Cardiac fibroblast (primary cell): ENCODE measurements at regions not wholly inside any gene's neighbourhood (a gene's known extent, or its start where the extent isn't known, plus 50 kb on each side); places are given as distances from the start of the nearest gene placed in this dataset.

Experiments
- DNase-seq, 2 donors: peaks; one replicate each; pipeline versions ENCODE4 v3.0.0 to v3.0.0-alpha.2; 2010; ENCODE audit warnings: low read depth in 2 of 2
- H3K4me3 ChIP-seq, 2 donors: replicated peaks in 1 of 2; 1 replicate in 1 of 2; 2 replicates in 1 of 2; pipeline ENCODE4 v1.5.1; 2011; ENCODE audit warnings: low read depth in 2 of 2, low read length in 2 of 2, mild to moderate bottlenecking in 2 of 2, moderate library complexity in 1 of 2
- CTCF ChIP-seq: IDR thresholded peaks from one replicate; pipeline ENCODE4 v1.5.1; 2011; ENCODE audit warnings: low read depth, mild to moderate bottlenecking, low read length, inconsistent platforms

DNA sequence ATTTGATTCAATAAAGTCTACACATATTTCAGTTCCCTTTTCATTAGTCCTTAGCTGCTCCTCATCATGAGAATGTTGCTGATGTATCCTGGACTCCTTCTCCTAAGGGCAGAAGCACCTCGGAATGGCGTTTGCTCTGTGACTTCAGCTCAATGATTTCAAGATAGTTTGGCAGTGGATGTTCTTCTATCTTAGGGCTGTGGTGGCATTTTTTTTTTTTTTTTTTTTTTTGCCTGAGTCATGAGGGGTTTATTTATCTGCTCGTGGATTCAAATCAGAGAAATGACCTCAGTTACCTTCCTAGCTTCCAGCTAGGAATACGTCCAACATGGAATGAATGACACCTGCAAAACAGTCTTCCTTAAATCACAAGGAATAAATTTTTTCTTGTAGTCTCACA, 220.0 kb upstream of the ZBED5 start:
- no peak for DNase-seq
- no peak overlapping the region for H3K4me3 ChIP-seq
- TF ChIP-seq CTCF, result no peak

GRCh38 chr11:11076879-11077278, 219.0 kb upstream of the ZBED5 start:
- TF ChIP-seq CTCF, result no peak
- DNase-seq, result no peak

DNA sequence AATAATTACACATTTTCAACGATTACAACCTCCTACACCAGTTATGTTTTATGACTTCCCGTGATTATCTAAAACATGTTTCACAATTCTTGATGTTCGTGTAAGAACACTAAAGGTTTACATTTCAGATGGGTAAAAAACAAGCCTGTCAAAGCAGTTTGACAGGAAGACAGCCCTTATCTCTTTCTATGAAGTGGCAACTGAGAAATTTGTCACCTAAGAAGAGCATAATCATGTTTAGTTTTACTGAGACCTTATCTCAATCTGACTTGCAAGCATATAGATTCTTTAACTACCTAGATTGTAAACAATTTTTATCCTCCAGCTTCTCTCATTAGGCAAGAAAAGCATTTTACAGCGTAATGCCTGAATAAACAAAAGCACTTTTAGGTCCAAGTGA, 218.4 kb upstream of the ZBED5 start:
- no peak overlapping the region for H3K4me3 ChIP-seq
- TF ChIP-seq CTCF, result no peak
- DNase-seq, result no peak

More at GRCh38 chr11:11076879-11077278, 219.0 kb upstream of the ZBED5 start:
- H3K4me3 ChIP-seq, result no peak overlapping the region

- TF ChIP-seq CTCF, result no peak
- no peak overlapping the region for H3K4me3 ChIP-seq
- DNase-seq, result no peak
Measured at GRCh38 chr11:11075515-11076171, 217.8 kb upstream of the ZBED5 start.

DNA sequence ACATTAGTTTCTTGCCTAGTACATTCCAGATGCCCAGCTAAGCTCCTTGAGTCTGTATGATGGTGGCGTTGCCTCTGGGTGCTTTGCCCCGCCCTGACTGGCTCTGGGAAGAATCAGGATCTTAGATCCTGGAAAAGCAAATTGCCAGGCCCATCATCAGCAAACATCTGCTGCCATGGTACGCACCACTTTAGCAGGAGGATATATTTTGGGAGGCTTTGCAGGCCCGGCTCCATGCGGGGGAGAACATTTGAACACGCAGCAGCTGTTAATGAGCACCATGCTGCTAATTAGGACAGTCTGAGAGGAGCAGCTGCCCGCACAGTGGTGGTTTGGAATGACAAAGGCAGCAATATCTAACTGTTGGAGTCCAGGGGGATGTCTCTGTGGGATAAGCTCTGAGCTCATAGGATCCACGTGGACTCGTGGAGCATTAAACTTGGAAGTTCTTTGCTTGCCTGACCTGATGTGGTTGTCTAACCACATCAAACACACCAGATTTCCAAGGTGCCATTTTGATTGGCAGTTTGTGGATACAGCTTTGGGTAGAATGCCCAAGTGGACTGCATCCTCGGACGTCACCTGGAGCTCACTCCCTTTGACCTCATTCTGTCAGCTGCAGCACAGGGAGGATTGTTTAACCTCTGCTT, 217.0 kb upstream of the ZBED5 start:
- DNase-seq, result no peak
- H3K4me3 ChIP-seq, result no peak overlapping the region
- TF ChIP-seq CTCF, result no peak

DNA sequence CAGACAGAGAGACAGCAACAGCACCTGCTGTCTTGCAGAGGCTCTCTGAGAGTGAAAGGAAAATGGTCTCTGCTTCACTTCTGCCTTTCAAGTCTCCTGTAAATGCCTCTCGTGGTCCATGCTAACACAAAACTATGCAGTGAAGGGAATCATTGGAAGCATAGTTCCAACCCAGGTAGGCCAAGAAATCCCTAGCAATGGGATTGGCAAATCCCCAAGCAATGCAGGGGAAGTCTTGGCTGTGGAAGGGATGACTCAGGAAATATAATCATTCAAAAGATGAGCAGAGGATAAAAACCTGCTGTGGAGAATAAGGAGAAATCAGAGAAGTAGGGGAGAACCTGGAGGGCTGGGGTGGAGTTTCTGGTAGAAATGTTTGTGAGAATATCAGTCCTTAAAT, 216.1 kb upstream of the ZBED5 start:
- H3K4me3 ChIP-seq, result no peak overlapping the region
- no peak for DNase-seq
- TF ChIP-seq CTCF, result no peak

DNA sequence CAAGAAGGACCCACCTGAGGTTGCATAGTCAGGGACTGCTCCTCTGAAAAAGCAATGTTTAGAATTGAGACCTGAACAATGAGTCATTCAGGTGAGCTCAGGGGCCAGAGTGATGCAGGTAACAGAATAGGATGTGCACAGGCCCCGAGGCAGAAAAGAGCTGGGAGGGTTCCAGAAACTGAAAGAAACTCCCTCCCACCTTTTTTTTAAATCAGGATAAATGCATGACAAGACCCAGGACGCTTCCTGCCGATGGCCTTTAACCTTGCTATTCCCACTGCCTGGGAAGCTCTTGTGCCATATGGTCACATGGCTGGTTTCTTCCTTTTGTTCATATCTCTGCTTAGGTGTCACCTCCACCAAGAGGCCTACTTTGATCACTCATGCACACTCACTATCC, 214.2 kb upstream of the ZBED5 start:
- no peak overlapping the region for H3K4me3 ChIP-seq
- no peak for TF ChIP-seq CTCF
- no peak for DNase-seq
